ENCODE measurements at regions not wholly inside any gene's neighbourhood (a gene's known extent, or its start where the extent isn't known, plus 50 kb on each side); places are given as distances from the start of the nearest gene placed in this dataset.

GRCh38 chr5:173775261-173776197, 112.6 kb upstream of the CPEB4 start (continued):
- TF ChIP-seq CHD7 (IDR thresholded peaks at IDR 0.05; ENCODE audit: insufficient replicate concordance, low read length): no peak
- TF ChIP-seq SIRT6 (IDR thresholded peaks at IDR 0.05; ENCODE audit: low read length): no peak
